C4-2B (cell line): ENCODE measurements at regions not wholly inside any gene's neighbourhood (a gene's known extent, or its start where the extent isn't known, plus 50 kb on each side); places are given as distances from the start of the nearest gene placed in this dataset.

Experiments
- H3K27ac ChIP-seq: fragments of 450-650 bp; 2 replicates; pipeline ENCODE4 v1.5.1; 2017
- ZFX ChIP-seq: fragments of 450-650 bp; IDR thresholded peaks from 2 replicates; pipeline ENCODE4 v1.6.1; 2017
- TF ChIP-seq, protein P1 (sequence below): fragments of 450-650 bp; conservative IDR thresholded peaks from 2 replicates; pipeline ENCODE4 v1.5.1; 2017; ENCODE audit warnings: mild to moderate bottlenecking

DNA sequence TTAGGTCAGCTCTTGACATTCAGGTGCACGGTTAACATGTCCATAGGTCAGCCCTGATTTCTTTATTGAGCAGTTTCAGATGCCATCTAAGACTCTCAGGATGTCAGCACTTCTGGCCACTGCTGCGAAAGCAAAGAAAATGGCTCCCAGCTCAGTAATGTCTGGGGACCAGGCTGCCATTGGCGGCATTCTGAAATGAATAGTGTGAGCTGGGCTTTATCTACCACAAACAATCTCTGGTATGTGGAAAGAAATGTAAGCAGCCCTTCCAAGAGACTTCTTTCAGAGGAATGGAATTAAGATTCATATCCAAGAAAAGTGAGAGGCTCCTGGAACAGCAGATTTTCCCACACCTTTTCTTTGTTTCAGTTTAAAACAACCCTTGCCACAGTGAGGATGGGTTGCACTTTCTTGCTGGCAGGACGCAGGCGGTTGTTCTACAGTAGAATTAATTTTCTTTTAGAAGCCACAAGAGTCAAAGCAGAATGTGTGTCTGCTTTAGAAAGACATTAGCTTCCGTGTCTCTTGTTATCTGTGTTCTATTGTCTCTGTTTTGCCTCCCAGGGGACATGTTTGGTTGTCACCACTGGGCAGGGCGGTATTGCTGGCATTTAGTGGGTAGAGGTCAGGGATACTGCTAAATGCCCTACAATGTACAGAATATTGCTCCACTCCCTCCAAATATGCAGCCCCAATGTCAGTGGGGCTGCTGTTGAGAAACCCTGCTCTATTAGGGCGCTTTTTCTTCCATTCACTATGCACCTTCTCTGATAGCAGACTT, 149.9 kb upstream of the ANKH start:
- no peak overlapping the region for H3K27ac ChIP-seq
- no peak for TF ChIP-seq ZFX

DNA sequence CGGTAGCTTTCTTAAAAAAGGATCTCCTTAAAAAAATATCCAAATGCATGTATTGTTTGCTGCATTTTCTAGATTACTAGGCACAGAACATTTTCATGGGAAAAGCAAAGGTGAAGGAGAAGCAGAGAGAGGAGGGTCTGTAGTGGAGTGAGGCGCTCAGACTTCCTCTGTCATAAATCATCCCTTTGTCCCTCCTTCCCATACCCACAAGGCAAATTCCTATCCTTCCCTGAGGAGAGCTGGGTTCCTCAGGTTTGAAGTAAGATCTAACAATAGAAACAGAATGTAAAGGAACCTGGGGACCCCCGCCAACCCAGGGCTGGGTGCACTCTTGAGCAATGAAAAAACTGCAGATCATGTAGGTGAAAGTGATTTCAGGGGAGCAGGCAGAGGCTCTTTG, 149.2 kb upstream of the ANKH start:
- no peak overlapping the region for H3K27ac ChIP-seq
- no peak for TF ChIP-seq ZFX
- TF ChIP-seq, protein P1, sequence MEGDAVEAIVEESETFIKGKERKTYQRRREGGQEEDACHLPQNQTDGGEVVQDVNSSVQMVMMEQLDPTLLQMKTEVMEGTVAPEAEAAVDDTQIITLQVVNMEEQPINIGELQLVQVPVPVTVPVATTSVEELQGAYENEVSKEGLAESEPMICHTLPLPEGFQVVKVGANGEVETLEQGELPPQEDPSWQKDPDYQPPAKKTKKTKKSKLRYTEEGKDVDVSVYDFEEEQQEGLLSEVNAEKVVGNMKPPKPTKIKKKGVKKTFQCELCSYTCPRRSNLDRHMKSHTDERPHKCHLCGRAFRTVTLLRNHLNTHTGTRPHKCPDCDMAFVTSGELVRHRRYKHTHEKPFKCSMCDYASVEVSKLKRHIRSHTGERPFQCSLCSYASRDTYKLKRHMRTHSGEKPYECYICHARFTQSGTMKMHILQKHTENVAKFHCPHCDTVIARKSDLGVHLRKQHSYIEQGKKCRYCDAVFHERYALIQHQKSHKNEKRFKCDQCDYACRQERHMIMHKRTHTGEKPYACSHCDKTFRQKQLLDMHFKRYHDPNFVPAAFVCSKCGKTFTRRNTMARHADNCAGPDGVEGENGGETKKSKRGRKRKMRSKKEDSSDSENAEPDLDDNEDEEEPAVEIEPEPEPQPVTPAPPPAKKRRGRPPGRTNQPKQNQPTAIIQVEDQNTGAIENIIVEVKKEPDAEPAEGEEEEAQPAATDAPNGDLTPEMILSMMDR: no peak

DNA sequence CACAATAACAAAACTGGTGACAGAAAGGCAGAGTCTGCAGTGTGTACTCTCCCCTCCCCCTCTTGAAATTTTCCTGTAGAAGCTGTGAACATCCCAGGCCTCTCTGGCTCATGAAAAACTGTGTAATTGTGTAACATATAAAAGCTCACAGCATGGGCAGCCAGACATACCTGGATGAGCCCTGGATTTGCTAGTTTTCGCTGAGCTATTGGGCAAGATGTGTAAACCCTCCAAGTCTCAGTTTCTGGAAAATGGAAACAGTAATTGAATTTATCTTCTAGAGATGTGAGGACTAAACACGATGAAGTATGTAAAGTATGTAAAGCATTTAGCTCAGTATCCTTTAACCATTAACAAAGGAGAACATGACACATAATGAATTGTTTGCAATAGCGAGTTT, 143.2 kb upstream of the ANKH start:
- no peak for TF ChIP-seq ZFX
- TF ChIP-seq, protein P1: no peak
- H3K27ac ChIP-seq: no peak overlapping the region

DNA sequence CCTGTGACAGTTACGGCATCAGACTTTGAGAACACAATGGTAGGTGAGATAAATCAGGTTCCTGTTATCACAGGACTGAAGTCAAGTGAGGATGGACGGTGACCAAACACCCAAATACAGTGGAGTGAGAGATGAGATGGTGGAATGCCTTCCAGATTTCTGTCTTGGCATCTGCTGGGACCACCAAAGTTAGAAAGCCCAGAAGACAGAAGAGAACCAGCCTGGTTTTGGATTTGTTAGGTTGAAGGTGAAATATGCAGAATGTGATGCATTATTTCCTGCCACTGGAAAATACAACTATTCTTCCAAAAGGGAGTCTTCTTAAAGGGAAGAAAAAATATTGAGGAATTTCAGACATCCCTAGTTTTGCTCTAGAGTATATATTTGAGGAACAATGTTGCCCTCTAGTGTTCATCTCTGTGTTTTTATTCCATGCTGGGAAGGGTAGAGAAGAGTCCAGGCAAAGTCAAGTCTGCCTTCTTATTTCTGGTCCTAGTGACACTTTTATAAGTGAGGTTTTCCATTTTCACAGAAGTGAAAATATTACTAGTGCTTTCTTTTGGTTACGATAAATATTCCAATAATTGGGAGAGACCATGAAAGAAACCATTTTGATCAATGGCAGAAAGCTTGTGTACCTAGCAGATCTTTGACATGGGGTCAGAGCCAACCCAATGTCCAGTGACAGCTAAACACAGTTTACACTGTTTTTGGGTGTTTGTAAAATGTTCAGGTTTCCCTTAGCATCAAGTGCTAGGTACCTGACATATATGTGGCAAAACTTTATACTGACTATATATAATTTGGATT, 142.3 kb upstream of the ANKH start:
- no peak for TF ChIP-seq ZFX
- TF ChIP-seq, protein P1: peak; percentile 80
- no peak overlapping the region for H3K27ac ChIP-seq

DNA sequence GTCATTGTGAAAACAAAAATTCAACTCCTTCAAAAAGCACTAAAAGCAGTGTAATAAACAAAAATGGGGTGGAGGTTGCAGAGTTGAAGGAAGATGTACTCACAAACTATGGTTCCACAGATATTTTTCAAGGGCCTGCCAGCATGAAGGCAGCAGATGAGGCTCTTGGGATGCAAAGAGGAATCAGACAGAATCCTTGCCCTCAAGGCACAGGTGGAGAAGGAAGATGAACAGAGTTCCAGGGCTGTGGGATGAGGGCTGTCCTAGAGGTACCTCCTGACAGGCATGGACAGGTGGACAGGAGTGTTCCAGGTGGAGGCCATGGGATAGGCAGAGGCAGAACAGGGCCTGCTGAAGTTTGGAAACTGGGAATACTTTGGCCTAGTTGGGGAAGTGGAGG, 140.5 kb upstream of the ANKH start:
- TF ChIP-seq ZFX: no peak
- TF ChIP-seq, protein P1: no peak
- no peak overlapping the region for H3K27ac ChIP-seq

DNA sequence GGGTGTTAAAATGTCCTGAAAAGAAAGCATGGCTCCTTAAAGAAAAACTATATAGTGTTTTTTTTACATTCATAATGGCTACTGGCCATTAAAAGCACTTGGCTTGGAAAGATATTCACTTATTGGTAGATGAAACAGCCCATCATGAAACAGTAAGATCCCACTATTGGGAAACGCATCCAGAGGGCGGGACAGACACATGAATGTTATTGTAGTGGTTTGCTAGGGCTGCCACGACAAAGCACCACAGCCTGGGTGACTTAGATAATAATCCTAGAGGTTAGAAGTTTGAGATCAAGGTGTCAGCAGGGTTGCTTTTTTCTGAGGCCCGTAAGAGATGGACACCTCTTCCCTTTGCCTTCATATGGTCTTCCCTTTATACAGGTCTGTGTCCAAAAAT, 139.4 kb upstream of the ANKH start:
- TF ChIP-seq, protein P1: no peak
- TF ChIP-seq ZFX: no peak
- 0 out of 2 replicates have a peak overlapping the region, but pooled peaks have one; percentile 3 for H3K27ac ChIP-seq

DNA sequence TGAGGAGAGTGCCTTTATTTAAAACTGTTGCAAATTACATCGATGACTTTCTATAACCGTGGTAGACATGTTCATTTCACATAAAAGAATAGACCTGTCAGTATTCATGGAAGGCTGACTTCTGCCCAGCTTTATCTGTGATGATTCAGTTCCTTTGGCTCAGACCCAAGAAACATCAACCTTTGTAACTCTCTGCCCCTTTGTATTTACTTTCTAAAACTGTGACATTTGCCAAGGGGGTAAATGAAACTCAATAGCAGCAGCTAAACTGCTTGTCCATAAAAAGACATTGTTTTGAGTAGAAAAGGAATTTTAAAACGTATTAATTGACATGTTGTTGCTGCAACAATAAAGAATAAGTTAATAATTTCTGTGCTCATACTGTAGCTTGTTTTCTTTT, 137.8 kb upstream of the ANKH start:
- TF ChIP-seq, protein P1: no peak
- no peak for TF ChIP-seq ZFX

More for the DNA sequence above, 137.8 kb upstream of the ANKH start:
- no peak overlapping the region for H3K27ac ChIP-seq
